ENCODE measurements at regions not wholly inside any gene's neighbourhood (a gene's known extent, or its start where the extent isn't known, plus 50 kb on each side); places are given as distances from the start of the nearest gene placed in this dataset.

GRCh38 chr13:87094646-87095045 is 576.5 kb upstream of the SLITRK5 start:
- no peak overlapping the region for H3K4me3 ChIP-seq (ENCODE audit: low read depth, low read length)
- CTCF ChIA-PET = no interaction called here
- no peaks in the 10 kb centered on the region for H3K27me3 ChIP-seq (ENCODE audit: control insufficient read depth, insufficient read depth, low read length)
- H3K9me3 ChIP-seq (ENCODE audit: control insufficient read depth, insufficient read depth, low read length) = no peaks in the 10 kb centered on the region
- H3K27ac ChIP-seq (ENCODE audit: low read depth, low read length) = no peak overlapping the region
- no peak for DNase-seq (ENCODE audit: low read depth, low spot score)
- TF ChIP-seq CTCF (IDR thresholded peaks at IDR 0.05; ENCODE audit: low read depth, low read length) = no peak
- POLR2A ChIA-PET = no interaction called here

- no peaks in the 10 kb centered on the region for H3K9me3 ChIP-seq (ENCODE audit: control insufficient read depth, insufficient read depth, low read length)
- no peak overlapping the region for H3K27ac ChIP-seq (ENCODE audit: low read depth, low read length)
- POLR2A ChIA-PET = no interaction called here
- H3K4me3 ChIP-seq (ENCODE audit: low read depth, low read length) = no peak overlapping the region
- CTCF ChIA-PET = interaction anchor here (0.6 kb wide), 1 partner anchor 521 kb away, joined by 3 read pairs; no protein-coding TSS in a partner anchor
- no peak for TF ChIP-seq CTCF (IDR thresholded peaks at IDR 0.05; ENCODE audit: low read depth, low read length)
- no peak for DNase-seq (ENCODE audit: low read depth, low spot score)
- H3K27me3 ChIP-seq (ENCODE audit: control insufficient read depth, insufficient read depth, low read length) = no peaks in the 10 kb centered on the region
Measured at GRCh38 chr13:87100431-87100830, 570.7 kb upstream of the SLITRK5 start.

- CTCF ChIA-PET = no interaction called here
- Histone ChIP-seq H3K27me3 (ENCODE audit: control insufficient read depth, insufficient read depth, low read length) (no peaks in the 10 kb centered on the region), H3K9me3 (ENCODE audit: control insufficient read depth, insufficient read depth, low read length) (no peaks in the 10 kb centered on the region), H3K27ac (ENCODE audit: low read depth, low read length) (no peak overlapping the region), H3K4me3 (ENCODE audit: low read depth, low read length) (no peak overlapping the region)
- POLR2A ChIA-PET = no interaction called here
- no peak for DNase-seq (ENCODE audit: low read depth, low spot score)
- TF ChIP-seq CTCF (IDR thresholded peaks at IDR 0.05; ENCODE audit: low read depth, low read length) = no peak
Measured at GRCh38 chr13:87107651-87108050, 563.5 kb upstream of the SLITRK5 start.

GRCh38 chr13:87120476-87120875 is 550.7 kb upstream of the SLITRK5 start:
- POLR2A ChIA-PET = no interaction called here
- CTCF ChIA-PET = no interaction called here
- no peaks in the 10 kb centered on the region for H3K27me3 ChIP-seq (ENCODE audit: control insufficient read depth, insufficient read depth, low read length)
- H3K27ac ChIP-seq (ENCODE audit: low read depth, low read length) = no peak overlapping the region
- no peak for DNase-seq (ENCODE audit: low read depth, low spot score)
- H3K4me3 ChIP-seq (ENCODE audit: low read depth, low read length) = no peak overlapping the region
- H3K9me3 ChIP-seq (ENCODE audit: control insufficient read depth, insufficient read depth, low read length) = no peaks in the 10 kb centered on the region
- TF ChIP-seq CTCF (IDR thresholded peaks at IDR 0.05; ENCODE audit: low read depth, low read length) = no peak

GRCh38 chr13:87122551-87122950 is 548.6 kb upstream of the SLITRK5 start:
- H3K27ac ChIP-seq (ENCODE audit: low read depth, low read length) = no peak overlapping the region
- no peaks in the 10 kb centered on the region for H3K27me3 ChIP-seq (ENCODE audit: control insufficient read depth, insufficient read depth, low read length)
- ChIA-PET POLR2A (no interaction called here), CTCF (no interaction called here)
- TF ChIP-seq CTCF (IDR thresholded peaks at IDR 0.05; ENCODE audit: low read depth, low read length) = no peak
- no peak for DNase-seq (ENCODE audit: low read depth, low spot score)
- H3K9me3 ChIP-seq (ENCODE audit: control insufficient read depth, insufficient read depth, low read length) = no peaks in the 10 kb centered on the region
- H3K4me3 ChIP-seq (ENCODE audit: low read depth, low read length) = no peak overlapping the region
